Left ventricle myocardium superior (tissue), 1 donor: ENCODE measurements at regions not wholly inside any gene's neighbourhood (a gene's known extent, or its start where the extent isn't known, plus 50 kb on each side); places are given as distances from the start of the nearest gene placed in this dataset.

Experiments
- ATAC-seq: fragments of 200-7000 bp; cut with Tn5 transposase; one replicate; pipeline ENCODE4 v1.9.1; 2020; ENCODE audit warnings: mild to moderate bottlenecking, moderate library complexity
- DNase-seq: peaks from one replicate; pipeline ENCODE4 v3.0.0-alpha.2; 2020
- intact Hi-C: fragments of 100-400 bp; cut with micrococcal nuclease; formaldehyde crosslinking; loops from one replicate; pipeline ENCODE4 v1.11.0; 2022
- donor health status: DM: no; HTN: yes; CAD: no; lungs with severe emphysema.

DNA sequence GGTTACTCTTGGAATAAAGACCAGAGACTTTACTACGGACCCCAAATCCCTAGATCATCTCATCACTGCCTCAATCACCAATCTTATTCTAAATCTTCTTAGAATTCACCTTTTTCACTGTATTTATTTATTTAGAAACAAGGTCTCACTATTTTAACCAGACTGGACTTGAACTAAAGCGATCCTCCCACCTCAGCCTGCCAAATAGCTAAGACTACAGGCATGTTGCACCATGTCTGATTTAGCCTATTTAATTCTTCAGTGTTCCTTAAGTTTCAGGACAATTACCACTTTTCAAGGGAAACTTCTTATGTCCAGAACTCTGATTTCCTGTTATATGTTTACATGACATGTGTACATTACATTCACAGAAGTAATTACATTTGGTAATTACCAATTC lies 238.0 kb upstream of the COL8A1 start:
- intact Hi-C loops: no loop called here
- no peak for DNase-seq

DNA sequence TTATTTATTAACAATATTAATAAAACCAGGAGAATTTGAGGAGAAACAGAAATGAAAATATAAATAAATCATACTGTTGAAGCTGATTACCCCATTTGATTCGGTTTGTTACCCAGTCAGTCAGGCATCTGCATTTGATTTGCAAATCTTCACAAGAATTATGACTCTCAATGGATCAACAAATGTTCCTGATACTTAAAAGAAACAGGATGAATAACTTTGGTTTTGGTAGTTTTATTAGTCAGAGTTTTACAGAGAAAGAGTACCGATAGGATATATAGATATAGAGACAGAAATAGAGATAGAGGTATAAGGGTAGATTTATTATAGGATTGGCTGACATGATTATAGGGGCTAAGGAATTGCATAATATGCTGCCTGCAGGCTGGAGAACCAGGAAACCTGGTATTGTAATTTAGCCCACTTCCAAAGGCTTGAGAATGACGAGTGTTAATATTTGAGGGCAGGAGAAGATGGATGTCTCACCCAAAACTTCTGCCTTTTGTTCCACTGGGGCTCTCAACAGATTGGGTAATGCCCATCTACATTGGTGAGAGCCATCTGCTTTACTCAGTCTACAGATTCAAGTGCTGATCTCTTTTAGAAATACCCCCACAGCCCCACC lies 241.6 kb upstream of the COL8A1 start:
- no peak for ATAC-seq
- intact Hi-C loops: no loop called here
- no peak for DNase-seq

More for the DNA sequence above, 238.0 kb upstream of the COL8A1 start:
- no peak for ATAC-seq

DNA sequence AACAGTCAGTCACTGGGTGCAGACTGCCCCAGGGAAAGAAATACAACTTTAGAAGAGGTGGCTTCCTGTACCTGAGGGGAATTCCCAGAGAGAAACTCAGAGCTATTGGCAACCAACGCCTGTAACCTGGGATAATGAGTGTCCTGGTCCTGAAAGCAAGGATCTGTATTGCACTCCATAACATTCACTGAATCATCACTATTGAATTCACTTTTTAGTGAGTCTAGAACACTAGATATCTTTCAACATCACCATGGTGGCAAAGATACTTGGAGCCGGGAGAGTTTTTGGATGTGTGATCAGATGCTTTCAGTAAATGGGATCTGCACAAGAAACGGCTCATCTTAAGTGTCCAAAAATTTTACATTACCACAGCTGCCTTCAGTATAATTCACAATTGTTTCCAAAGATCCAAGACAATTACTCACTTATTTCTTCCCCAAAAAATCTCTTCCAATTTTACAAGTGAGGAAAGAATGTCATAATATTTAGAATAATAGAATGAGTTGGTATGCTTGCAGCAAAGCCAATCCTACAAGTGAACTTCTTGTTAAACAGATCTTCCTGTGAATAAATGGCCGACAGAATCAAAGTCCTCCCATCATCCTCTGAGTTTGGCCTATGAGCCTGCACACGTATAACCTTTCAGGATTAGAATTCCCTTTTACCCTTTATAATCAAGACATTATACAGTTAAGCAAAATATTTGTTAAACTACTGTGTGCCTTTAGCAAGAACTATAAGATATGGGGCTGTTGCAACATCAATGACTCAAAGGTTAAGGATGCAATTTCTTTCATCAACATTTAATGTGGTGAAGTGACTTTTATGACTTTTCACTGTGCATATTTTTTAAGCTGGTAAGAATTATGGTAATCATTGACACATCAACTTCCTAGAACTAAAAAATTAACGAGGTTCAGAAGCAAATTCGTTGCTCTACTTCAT lies 243.3 kb upstream of the COL8A1 start:
- no peak for ATAC-seq

DNA sequence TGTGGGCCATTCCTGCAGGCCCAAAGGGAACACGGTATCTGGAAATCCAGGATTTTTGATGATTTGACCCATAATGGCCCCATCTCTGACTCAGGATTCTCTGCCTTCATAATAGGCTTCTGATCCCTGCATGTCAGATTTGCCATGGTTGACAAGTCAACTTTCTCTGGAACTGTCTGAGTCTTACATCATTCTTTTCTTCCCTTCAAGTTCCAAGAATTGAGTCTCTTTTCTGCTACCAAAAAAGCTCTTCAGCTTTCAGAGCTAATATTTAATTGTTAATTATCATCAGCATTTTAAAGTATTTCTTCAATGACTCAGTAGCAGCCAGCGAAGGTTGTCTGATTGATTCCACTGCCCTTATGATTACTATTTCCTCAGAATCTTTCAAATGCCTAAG lies 244.4 kb upstream of the COL8A1 start:
- ATAC-seq (no peak), DNase-seq (no peak)
- intact Hi-C loops: no loop called here

More for the DNA sequence above, 243.3 kb upstream of the COL8A1 start:
- no peak for DNase-seq
- intact Hi-C loops: no loop called here

DNA sequence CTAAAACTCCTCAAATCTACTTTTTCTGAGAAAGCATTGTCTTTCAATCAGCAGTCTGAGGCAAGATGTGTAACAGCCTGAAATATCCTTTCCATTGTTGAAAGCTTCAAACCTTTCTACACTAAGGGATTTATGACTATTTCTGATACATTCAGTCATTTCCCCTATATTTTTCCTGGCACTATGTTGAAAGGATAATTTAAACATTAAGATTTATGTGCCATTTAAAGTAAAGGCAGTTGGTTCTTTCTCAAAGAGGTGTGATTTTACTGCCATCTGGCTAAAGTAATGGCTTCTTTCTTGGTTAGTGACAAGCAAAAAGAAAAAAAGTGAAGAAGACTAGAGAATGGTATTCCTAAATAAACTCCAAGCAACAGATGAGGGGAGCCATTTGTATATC lies 249.6 kb upstream of the COL8A1 start:
- ATAC-seq: no peak
- intact Hi-C loops: no loop called here

DNA sequence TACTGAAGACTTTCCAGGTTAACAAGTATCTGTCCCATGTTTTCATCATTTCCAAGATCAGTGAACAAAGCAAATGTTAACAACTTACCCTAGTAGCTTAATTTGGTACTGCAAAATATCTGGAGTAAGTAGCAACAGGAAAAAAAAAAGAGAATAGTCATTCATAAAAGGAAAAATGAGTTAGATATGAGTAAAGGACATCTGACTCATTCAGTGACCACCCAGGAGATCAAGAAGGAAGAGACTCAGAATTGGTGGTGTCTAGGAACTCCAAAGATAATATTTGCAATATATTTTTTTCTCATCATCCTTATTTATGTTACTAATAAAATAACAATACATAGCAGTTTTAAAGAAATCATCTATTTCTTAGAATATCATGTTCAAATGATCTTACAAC lies 253.8 kb upstream of the COL8A1 start:
- ATAC-seq: no peak
- DNase-seq: no peak
- intact Hi-C loops: no loop called here

More for the DNA sequence above, 249.6 kb upstream of the COL8A1 start:
- no peak for DNase-seq

DNA sequence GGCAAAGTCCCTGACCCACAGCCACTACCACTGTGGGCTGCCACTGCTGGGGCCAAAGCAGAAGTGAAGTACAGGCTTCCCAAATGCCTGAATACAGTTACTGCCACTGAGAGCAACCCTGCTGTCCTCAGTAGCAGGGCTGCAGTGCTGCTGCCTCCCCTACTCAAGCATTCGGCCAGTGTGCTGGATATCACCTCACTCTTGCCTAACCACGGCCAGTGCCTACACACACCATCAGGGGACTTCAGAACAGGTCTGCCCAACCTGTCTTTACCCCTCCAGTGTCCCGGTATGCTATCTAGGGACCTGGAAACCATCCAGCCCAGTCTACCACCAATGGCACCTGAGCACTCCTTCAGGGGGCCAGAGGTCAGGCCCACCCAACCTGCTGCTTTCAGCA lies 261.5 kb upstream of the COL8A1 start:
- intact Hi-C loops: no loop called here
- ATAC-seq: no peak
- no peak for DNase-seq

DNA sequence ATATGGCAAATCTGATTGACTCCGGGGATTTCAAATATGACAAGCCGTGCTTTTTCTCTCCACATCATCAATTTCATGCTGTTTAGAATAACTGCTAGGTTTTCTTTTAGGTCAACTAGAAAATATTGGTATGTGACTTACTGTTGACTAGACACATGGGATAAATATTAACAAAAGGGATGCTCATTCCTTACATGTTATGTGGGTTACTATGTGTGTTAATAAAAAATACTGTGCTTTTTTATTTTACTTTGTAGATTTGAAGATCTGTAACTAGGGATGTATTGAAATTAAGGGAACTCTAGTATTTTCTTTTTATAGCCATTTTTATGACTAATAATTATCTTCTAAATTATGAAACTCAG lies 264.6 kb upstream of the COL8A1 start:
- DNase-seq (no peak), ATAC-seq (no peak)
- intact Hi-C loops: no loop called here

DNA sequence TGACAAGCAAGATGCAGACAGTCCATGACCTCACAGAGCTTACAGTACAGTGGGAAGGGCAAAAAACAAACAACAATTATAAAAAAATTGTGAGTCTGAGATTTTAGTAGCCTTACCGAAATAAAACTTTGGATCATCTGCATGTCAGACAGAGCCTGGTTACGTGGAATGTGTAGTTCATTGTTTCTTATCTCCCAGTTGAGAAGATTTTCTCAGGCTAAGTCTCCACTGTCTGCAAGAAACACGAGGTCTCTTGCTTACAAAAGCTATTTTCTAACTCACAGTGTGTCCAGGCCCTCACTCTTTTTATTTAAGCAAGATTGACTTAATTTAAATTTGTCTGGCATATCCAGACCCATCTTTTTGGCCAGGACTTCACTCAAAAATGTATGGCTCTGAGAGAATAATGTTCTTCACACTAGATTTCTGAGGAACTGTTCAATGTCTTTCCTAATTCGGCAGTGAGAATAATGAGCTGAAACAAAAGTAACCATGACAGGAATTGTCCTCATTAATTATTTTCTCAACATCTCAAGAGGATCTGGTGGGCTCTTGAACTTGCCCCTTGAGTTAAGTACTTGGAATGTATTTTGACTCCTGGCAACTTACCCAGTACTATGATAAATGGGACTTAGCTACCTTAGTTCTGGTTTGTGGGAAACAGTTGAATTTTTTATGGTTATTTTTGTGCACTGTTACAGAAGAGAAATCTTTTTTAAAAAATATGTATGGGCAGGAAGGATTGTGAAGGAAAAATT lies 265.1 kb upstream of the COL8A1 start:
- DNase-seq (no peak), ATAC-seq (no peak)
- intact Hi-C loops: no loop called here

DNA sequence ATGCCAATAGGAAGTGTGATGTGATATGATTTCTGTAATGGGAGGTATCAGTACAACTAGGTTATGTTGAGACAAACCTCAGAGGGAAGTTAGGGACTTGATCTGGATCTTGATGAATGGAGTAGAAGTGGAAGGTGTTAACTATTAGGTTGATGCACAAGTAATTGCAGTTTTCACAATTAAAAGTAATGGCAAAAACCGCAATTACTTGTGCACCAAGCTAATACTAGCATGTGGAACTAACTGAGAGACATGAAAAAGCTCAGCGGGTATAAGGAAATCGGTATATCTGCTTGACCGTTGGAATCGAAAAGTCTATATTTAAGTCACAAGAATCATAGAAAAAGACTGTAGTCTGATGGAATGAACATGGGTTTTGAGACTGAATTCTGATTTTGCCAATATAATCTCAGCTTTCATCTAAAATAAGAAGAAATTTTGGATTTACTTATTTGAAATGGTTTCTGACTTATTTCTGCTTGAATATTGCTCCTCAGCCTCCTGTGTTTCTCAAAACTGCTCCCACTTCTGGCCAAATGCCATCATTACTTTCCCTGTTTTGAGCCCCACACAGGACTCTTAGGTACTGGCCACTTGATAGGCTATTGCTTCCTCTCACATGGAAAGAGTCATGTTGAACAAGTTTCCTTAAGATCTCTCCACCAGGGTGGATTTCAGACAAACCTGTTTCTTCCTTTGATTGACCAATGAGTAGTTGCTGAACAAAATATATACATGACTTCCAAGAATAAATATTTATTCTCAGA lies 271.5 kb upstream of the COL8A1 start:
- DNase-seq: no peak
- ATAC-seq: no peak
- intact Hi-C loops: no loop called here

DNA sequence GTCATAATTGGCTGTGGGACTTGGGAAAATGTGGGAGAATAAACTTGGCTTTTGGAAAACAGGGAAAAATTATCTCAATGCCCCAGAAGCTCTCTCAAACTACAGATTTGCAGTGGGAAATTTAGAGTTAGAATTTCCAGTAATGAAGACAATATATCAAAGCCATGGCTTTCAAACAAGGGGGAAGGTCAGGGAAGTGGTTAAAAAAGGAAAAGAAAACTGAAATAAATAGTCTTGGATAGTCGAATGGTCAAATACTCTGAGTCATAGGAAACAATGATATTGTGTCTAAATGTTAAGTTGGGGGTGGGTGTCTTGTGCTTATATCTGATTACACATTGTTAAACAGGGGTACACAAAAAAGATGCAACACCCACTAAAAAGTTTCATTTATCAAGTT lies 272.4 kb upstream of the COL8A1 start:
- DNase-seq (no peak), ATAC-seq (no peak)
- intact Hi-C loops: no loop called here

DNA sequence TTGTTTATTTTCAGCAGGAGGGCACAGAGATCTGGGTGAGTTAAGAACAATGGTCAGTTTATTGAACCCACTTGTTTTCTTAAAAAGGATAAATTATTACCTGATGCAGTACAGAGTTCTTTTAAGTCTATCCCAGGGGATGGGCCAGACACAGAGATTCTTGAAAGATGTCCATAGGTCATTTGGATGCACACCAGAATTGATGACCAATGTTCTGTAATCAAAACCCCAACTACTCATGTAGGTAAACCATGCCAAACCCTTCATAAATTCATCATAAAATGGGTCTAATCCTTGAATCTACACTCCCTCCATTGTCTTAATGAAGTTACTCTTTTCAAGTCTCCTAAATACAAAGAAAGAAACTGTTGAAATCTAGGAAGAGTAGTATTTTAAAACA lies 273.0 kb upstream of the COL8A1 start:
- ATAC-seq (no peak), DNase-seq (no peak)
- intact Hi-C loops: no loop called here

DNA sequence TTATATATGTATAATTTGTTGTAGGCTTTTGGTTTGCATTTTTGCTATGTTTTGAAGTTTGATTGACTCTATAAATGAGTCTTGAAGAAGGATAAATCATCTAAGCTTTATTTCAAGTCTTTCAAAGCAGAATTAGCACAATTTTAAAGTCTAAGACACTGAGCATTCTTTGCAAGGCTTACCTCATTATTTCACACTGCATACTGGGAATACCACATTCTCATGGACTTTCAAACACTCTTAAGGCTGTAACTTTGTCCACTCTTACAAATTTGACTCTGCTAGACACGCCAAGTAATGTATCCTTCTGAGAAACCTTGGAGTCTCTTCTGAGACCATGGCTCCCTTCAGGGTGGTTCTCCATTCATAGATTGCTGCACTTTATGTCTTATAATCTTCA lies 281.3 kb upstream of the COL8A1 start:
- ATAC-seq (no peak), DNase-seq (no peak)
- intact Hi-C loops: no loop called here

DNA sequence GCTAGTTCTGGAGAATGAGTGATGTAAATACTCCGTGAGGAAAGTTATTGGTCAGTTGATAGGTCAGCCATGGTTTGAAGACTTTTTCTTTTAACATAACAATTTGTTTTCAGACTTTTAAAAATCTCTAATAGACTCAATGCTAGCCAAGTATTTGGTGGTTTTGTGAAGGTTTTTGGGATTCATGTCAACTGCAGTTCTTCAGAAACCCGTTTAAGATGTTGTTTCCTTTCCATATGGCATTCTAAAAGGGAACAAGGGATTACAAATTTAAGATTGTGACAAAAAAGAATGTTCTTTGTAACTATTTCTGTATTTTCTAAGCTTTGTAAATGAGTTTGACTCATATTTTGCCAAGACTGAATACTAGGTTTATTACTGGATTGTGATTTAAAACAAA lies 281.7 kb upstream of the COL8A1 start:
- ATAC-seq: no peak
- intact Hi-C loops: no loop called here
- DNase-seq: no peak

DNA sequence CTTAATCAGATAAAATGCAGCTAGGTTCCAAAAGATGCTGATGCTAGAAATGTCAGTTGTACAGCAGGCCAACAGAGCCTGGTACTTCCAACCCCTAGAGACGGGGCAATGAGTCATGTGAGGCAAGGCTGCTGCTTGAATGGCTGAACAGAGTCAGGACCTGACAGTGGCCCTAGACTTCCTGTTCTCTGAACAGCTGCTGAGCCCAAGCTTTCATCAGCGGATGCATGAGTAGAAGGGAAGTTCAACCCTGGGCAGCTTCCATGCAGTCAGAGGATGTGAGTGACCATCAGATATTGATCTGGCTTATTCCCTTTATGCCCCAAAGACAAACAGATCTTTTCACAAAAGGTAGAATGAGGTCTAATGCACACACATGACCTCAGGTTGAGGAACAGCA lies 282.9 kb upstream of the COL8A1 start:
- no peak for ATAC-seq
- no peak for DNase-seq
- intact Hi-C loops: no loop called here

DNA sequence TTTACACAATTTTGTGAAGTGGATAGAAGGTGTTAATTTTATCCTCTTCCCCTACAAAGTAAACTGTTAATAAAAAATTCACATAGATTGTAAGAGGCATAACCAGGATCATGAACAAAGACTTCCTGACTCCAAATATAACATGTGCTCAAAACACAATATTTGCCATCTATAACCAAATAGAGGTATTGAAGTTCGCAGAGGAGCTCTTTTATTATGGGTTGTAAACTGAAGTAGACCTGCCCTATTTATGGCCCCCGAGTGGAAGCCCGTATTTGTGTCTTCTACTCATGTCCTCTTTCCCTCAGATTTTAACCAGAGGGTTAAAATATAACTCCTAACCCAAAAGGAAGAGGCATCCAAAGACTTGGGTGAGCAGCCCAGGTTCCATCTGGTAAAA lies 285.6 kb upstream of the COL8A1 start:
- intact Hi-C loops: no loop called here
- DNase-seq (no peak), ATAC-seq (no peak)

DNA sequence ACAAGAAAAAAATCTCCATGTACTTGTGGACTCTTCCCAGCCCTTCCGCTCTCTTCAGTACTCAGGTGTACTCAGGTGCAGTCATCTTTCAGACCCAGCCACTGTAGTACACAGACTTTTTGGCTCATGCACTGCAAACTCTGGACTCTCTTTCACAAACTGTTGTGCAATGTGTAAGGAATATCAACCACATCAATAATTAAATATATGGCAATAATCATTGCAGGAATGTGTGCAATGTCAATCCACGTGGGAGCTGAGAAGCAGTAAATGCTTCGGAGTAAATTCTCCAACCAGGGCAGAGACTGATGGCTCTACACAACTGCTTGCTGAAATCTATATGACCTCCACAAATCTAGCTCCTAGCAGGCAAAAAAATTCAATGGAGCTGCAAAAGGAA lies 287.3 kb upstream of the COL8A1 start:
- DNase-seq (no peak), ATAC-seq (no peak)
- intact Hi-C loops: no loop called here

DNA sequence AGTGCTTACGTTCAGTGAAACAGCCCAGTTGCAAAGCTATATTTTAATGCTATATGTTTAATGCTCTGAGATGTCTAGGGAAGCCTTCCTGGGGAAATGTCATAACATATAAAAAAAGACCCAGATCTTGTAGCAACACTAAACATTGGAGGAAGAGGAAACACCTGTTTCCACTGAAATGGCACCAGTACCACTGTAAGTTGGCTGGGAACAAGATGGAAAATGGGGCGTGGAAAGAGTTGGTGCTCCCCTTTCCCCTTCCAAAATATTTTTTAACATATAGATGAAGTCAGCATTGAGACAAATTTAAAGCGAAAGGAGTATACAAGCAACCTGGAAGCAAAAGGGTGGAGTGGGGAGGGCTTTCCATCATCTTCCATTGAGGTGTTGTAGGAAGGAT lies 289.9 kb upstream of the COL8A1 start:
- intact Hi-C loops: no loop called here
- DNase-seq: no peak
- no peak for ATAC-seq

DNA sequence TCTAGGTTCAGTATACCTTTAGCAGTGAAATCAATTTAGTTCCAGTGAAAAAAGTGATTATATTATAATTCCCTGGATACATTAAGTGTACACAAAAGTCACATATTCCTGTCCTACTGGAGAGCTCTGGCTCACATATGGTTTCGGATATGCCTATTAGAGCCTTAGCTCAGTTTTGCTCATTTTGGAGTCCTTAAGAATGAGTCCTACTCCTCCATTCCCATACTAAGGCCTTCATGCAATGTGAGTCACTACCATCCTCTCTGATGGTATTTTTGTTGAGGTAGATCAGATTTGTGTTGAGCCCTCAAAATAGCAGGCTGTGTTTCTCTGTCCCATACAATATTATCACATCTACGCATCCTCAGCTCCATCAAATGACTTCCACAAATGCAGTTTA lies 294.2 kb upstream of the COL8A1 start:
- intact Hi-C loops: no loop called here
- no peak for DNase-seq
- no peak for ATAC-seq

DNA sequence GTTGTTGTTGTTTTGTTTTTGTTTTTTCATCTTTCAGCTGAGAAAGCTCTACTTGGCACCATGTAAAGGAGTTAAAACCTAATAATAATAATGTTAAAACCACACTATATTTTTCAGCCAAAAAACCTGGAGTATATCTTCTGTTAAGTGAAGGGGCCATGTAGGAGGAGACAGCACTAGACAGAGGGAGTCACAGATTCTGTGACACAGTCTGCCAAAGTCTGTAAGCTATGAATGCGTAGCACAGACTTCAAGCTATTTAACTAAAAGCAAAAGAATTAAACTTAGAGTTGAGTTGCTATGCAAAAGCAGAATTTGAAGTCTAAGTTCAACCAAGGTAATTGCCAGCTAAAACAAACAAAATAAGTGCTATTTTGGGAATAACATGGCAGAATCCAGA lies 296.0 kb upstream of the COL8A1 start:
- no peak for DNase-seq
- no peak for ATAC-seq
- intact Hi-C loops: no loop called here
